ENCODE measurements at regions not wholly inside any gene's neighbourhood (a gene's known extent, or its start where the extent isn't known, plus 50 kb on each side); places are given as distances from the start of the nearest gene placed in this dataset.

- TF ChIP-seq, protein P1, sequence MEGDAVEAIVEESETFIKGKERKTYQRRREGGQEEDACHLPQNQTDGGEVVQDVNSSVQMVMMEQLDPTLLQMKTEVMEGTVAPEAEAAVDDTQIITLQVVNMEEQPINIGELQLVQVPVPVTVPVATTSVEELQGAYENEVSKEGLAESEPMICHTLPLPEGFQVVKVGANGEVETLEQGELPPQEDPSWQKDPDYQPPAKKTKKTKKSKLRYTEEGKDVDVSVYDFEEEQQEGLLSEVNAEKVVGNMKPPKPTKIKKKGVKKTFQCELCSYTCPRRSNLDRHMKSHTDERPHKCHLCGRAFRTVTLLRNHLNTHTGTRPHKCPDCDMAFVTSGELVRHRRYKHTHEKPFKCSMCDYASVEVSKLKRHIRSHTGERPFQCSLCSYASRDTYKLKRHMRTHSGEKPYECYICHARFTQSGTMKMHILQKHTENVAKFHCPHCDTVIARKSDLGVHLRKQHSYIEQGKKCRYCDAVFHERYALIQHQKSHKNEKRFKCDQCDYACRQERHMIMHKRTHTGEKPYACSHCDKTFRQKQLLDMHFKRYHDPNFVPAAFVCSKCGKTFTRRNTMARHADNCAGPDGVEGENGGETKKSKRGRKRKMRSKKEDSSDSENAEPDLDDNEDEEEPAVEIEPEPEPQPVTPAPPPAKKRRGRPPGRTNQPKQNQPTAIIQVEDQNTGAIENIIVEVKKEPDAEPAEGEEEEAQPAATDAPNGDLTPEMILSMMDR (IDR thresholded peaks at IDR 0.05): no peak
- TF ChIP-seq POLR2A (IDR thresholded peaks at IDR 0.05): no peak
Observed at GRCh38 chr2:121150713-121151112, 134.3 kb downstream of the TFCP2L1 start.

Data from ovary (tissue), 3 donors.